ENCODE measurements at regions not wholly inside any gene's neighbourhood (a gene's known extent, or its start where the extent isn't known, plus 50 kb on each side); places are given as distances from the start of the nearest gene placed in this dataset.

DNA sequence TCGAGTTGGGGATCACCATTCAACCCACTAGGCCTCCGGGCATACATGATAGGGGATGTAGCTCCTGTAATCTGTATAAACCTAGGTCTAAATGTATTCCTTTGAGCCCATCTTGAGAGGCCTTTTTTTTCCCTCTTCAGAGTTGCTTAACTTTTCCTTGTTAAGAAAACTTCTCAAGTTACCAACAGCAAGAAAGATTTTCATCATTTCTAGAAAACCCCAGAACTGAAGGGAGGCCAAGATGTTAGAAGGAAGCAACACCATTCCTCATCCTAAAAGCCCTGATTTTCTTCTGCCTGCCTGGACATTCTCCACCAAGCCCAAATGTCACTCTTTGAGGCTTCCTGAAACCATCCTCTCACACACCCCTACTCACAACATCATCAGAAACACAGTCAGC lies 79.4 kb downstream of the TMPRSS5 start:
- no peak for DNase-seq (ENCODE audit: low spot score)
- TF ChIP-seq, protein P1, sequence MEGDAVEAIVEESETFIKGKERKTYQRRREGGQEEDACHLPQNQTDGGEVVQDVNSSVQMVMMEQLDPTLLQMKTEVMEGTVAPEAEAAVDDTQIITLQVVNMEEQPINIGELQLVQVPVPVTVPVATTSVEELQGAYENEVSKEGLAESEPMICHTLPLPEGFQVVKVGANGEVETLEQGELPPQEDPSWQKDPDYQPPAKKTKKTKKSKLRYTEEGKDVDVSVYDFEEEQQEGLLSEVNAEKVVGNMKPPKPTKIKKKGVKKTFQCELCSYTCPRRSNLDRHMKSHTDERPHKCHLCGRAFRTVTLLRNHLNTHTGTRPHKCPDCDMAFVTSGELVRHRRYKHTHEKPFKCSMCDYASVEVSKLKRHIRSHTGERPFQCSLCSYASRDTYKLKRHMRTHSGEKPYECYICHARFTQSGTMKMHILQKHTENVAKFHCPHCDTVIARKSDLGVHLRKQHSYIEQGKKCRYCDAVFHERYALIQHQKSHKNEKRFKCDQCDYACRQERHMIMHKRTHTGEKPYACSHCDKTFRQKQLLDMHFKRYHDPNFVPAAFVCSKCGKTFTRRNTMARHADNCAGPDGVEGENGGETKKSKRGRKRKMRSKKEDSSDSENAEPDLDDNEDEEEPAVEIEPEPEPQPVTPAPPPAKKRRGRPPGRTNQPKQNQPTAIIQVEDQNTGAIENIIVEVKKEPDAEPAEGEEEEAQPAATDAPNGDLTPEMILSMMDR (IDR thresholded peaks at IDR 0.05; ENCODE audit: extremely low read depth, insufficient read depth, missing control alignments) = no peak
- in situ Hi-C loops (cut with MboI; ENCODE audit: low pct_unique_long_range_greater_than_20kb, low sequenced_read_pairs, unreplicated experiment) = no loop called here

DNA sequence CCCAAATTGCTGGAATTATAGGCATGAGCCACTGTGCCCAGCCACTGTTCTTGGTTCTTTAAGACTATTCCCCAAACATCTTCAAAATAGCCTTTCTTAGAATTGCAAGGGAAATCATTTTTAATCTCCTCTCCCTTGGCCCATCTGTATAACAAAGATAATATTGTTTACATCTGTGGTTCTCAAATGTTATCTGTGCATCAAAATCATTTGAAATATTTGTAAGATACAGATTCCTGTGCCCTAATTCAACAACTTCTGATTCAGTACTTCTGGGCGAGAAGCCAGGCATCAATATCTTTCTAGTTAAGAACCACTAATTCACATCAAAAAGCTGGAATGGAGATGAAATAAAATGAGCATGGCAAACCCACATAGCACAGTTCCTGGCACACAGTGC lies 83.0 kb downstream of the TMPRSS5 start:
- TF ChIP-seq, protein P1 (IDR thresholded peaks at IDR 0.05; ENCODE audit: extremely low read depth, insufficient read depth, missing control alignments) = no peak
- in situ Hi-C loops (cut with MboI; ENCODE audit: low pct_unique_long_range_greater_than_20kb, low sequenced_read_pairs, unreplicated experiment) = no loop called here
- DNase-seq (ENCODE audit: low spot score) = no peak

DNA sequence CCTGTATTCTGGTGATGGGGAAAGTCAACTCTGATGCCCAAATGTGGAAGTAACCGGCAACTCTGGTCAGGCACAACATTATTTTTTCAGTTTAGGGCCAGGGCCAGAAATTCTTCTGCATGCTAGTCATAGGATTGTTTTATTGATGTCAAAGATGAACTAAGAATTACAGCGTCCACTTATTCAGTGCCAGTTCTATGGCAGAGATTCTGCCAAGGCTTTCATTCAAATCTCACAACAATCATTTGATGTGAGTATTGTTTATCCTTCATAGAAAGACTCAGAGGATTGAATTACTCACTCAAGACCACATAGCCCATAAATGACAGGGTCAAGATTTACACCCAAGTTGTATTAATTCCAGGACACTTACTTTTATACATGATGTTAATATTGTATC lies 87.7 kb downstream of the TMPRSS5 start:
- TF ChIP-seq, protein P1 (IDR thresholded peaks at IDR 0.05; ENCODE audit: extremely low read depth, insufficient read depth, missing control alignments) = no peak
- DNase-seq (ENCODE audit: low spot score) = no peak
- in situ Hi-C loops (cut with MboI; ENCODE audit: low pct_unique_long_range_greater_than_20kb, low sequenced_read_pairs, unreplicated experiment) = no loop called here

DNA sequence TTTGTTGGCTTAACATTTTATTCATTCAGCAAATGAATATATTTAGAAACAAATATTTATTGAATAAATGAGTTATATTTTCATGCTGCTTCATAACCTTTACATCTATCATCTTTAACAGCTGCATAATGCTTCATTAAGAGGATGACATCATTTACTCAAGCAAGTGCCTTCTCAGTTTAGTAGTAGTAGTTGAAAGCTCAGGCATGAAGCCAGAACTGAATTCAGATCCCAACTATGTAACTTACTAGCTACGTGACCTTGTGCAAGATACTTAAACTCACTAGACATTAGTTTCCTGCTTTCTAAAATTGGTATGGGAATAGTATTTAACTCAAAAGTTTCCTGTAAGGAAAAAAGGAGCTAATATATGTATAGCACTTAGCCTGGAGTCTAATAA lies 90.3 kb downstream of the TMPRSS5 start:
- in situ Hi-C loops (cut with MboI; ENCODE audit: low pct_unique_long_range_greater_than_20kb, low sequenced_read_pairs, unreplicated experiment) = no loop called here
- no peak for DNase-seq (ENCODE audit: low spot score)
- TF ChIP-seq, protein P1 (IDR thresholded peaks at IDR 0.05; ENCODE audit: extremely low read depth, insufficient read depth, missing control alignments) = no peak

DNA sequence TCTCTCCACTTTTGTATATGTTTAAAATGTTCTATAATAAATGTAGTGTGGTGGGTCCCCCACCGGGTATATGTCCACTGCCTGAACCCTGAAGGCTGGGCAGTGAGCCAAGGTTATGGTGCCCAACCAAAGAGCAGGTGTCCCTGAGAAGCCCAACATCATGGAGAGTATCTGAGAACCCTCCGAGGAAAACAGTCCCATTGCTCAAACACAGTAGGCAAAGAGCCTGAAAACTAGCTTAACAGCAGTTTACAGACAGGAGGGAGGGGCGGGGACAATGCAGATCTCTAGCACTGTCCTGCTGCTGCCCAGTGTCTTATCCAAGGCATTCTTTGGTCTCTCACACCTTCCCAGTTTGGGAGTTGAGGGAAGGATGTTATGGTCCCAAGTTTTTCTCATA lies 91.0 kb downstream of the TMPRSS5 start:
- TF ChIP-seq, protein P1 (IDR thresholded peaks at IDR 0.05; ENCODE audit: extremely low read depth, insufficient read depth, missing control alignments) = no peak
- in situ Hi-C loops (cut with MboI; ENCODE audit: low pct_unique_long_range_greater_than_20kb, low sequenced_read_pairs, unreplicated experiment) = no loop called here
- DNase-seq (ENCODE audit: low spot score) = no peak

DNA sequence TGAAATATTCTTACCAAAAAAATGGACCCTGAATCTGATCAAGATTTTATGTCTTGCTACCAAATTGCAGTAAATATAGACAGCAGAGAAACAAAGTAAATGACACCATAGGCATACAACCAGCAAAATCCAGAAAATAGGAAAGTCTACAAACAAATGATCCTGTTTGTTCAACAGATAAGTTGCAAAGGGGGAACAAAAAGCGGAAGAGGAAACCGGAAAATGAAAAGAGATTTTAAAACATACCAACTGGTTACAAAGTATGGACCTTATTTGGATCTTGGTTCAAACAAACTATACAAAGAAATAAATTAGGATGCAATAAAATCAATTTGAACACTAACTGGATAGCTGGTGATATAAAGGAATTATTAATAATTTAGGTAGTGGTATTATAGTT lies 92.0 kb downstream of the TMPRSS5 start:
- TF ChIP-seq, protein P1 (IDR thresholded peaks at IDR 0.05; ENCODE audit: extremely low read depth, insufficient read depth, missing control alignments) = no peak
- DNase-seq (ENCODE audit: low spot score) = no peak
- in situ Hi-C loops (cut with MboI; ENCODE audit: low pct_unique_long_range_greater_than_20kb, low sequenced_read_pairs, unreplicated experiment) = no loop called here

DNA sequence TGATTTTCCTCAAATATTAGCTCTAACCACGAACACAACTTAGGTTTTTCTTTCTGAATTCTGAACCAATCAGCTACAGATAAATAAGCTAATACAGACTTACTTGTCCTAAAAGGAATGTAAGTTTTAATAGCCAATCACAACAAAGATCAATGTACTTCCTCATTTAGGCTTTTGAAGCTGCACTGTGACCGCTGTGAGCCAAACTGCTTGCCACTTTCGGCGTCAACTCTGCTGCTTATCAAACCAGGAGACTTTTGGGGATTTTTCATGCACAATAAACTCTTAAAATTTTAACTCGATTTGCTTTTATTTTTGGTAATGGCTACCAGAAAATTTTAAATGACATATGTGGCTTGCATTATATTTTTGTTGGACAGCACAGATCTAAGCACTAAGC lies 92.5 kb downstream of the TMPRSS5 start:
- in situ Hi-C loops (cut with MboI; ENCODE audit: low pct_unique_long_range_greater_than_20kb, low sequenced_read_pairs, unreplicated experiment) = no loop called here

More for the DNA sequence above, 92.5 kb downstream of the TMPRSS5 start:
- no peak for DNase-seq (ENCODE audit: low spot score)
- TF ChIP-seq, protein P1 (IDR thresholded peaks at IDR 0.05; ENCODE audit: extremely low read depth, insufficient read depth, missing control alignments) = no peak
